Prostate gland (tissue), 2 donors: ENCODE measurements at regions not wholly inside any gene's neighbourhood (a gene's known extent, or its start where the extent isn't known, plus 50 kb on each side); places are given as distances from the start of the nearest gene placed in this dataset.

Experiments used
- DNase-seq: peaks from one replicate; pipeline ENCODE4 v3.0.0-alpha.2; 2019; ENCODE audit warnings: low spot score
- H3K27ac ChIP-seq, 2 donors: fragments of 200-600 bp; sonication (generic); 2 replicates each; pipeline ENCODE4 v1.5.1; 2017 to 2019
- H3K27me3 ChIP-seq: fragments of 200-600 bp; sonication (generic); replicated peaks from 2 replicates; pipeline ENCODE4 v1.5.1; 2019; ENCODE audit not compliant: insufficient read depth
- H3K36me3 ChIP-seq, 2 donors: fragments of 200-600 bp; sonication (generic); 1 replicate in 1 of 2; 2 replicates in 1 of 2; pipeline versions ENCODE4 v1.5.1 to v1.8.1; 2017 to 2019
- H3K4me1 ChIP-seq: fragments of 200-600 bp; sonication (generic); replicated peaks from 2 replicates; pipeline ENCODE4 v1.5.1; 2019
- H3K4me3 ChIP-seq, 2 donors: fragments of 200-600 bp; sonication (generic); 2 replicates each; pipeline ENCODE4 v1.5.1; 2017 to 2019
- H3K9me3 ChIP-seq: fragments of 200-600 bp; sonication (generic); 2 replicates; pipeline ENCODE4 v1.5.1; 2017
- CTCF ChIP-seq, 4 experiments: fragments of 200-600 bp in 2 of 4; fragments of 450-650 bp in 2 of 4; sonication (generic) in 2 of 4; IDR thresholded peaks; 1 replicate in 3 of 4; 2 replicates in 1 of 4; pipeline ENCODE4 v1.5.1; 2016 to 2019; ENCODE audit warnings: antibody characterized with exemption in 4 of 4, mild to moderate bottlenecking in 2 of 4, moderate library complexity in 2 of 4
- POLR2A ChIP-seq: fragments of 450-650 bp; IDR thresholded peaks from one replicate; pipeline ENCODE4 v1.6.1; 2016; ENCODE audit warnings: antibody characterized with exemption, mild to moderate bottlenecking
- POLR2AphosphoS5 ChIP-seq: sonication (generic); formaldehyde crosslinking; IDR thresholded peaks from one replicate; pipeline ENCODE4 v1.6.1; 2017; ENCODE audit warnings: antibody characterized with exemption
- WGBS: methylation state at CpG from one replicate; pipeline ENCODE4 v1.1.5; 2018; 5-methylcytosine and 5-hydroxymethylcytosine counted together
- intact Hi-C: fragments of 100-400 bp; cut with DNase I; formaldehyde crosslinking; loops from one replicate; pipeline ENCODE4 v1.14.2; 2022

- H3K27me3 ChIP-seq, result no peaks in the 10 kb centered on the region
- no peak overlapping the region for H3K4me3 ChIP-seq
- no peaks in the 10 kb centered on the region for H3K4me1 ChIP-seq
- no peak for TF ChIP-seq CTCF (IDR thresholded peaks at IDR 0.05)
- TF ChIP-seq POLR2A, result no peak
- no peak for DNase-seq
- no peaks in the 10 kb centered on the region for H3K36me3 ChIP-seq
- WGBS, result 93% methylated on average over 3 of the region's 3 CpGs
- no peaks in the 10 kb centered on the region for H3K9me3 ChIP-seq
- intact Hi-C loops, result no loop called here
- H3K27ac ChIP-seq, result no peak overlapping the region
These were observed 78.3 kb upstream of the CHD6 start for GRCh38 chr20:41696428-41696827.

- intact Hi-C loops, result no loop called here
- no peak for DNase-seq
- Histone ChIP-seq H3K27me3 (no peaks in the 10 kb centered on the region), H3K4me3 (no peak overlapping the region), H3K4me1 (no peaks in the 10 kb centered on the region), H3K36me3 (no peaks in the 10 kb centered on the region), H3K27ac (no peak overlapping the region), H3K9me3 (no peaks in the 10 kb centered on the region)
- 92% methylated on average over 2 of the region's 2 CpGs for WGBS
- TF ChIP-seq POLR2AphosphoS5 (no peak), CTCF (IDR thresholded peaks at IDR 0.05) (no peak), POLR2A (no peak)
These were observed 76.6 kb upstream of the CHD6 start for GRCh38 chr20:41694796-41695195.

- DNase-seq, result peak; percentile 78
- intact Hi-C loops, result no loop called here
- TF ChIP-seq POLR2AphosphoS5, result peak; percentile 90
- TF ChIP-seq CTCF (IDR thresholded peaks at IDR 0.05), result peak in 3 of 4 experiments; percentile 41 to 49 (median 49)
- TF ChIP-seq POLR2A, result peak; percentile 17
- Histone ChIP-seq H3K36me3 (no peaks in the 10 kb centered on the region), H3K4me1 (no peaks in the 10 kb centered on the region), H3K27me3 (no peaks in the 10 kb centered on the region), H3K27ac (peak overlapping the region; percentile 82 to 90), H3K4me3 (peak overlapping the region; percentile 61 to 71), H3K9me3 (no peaks in the 10 kb centered on the region)
- WGBS, result under 1% methylated on average over 33 of the region's 33 CpGs
These were observed 75.2 kb upstream of the CHD6 start for GRCh38 chr20:41693136-41693979.

- Histone ChIP-seq H3K4me1 (no peaks in the 10 kb centered on the region), H3K27me3 (no peaks in the 10 kb centered on the region), H3K27ac (peak overlapping the region; percentile 82 to 90), H3K4me3 (peak overlapping the region; percentile 61 to 71), H3K36me3 (no peaks in the 10 kb centered on the region), H3K9me3 (no peaks in the 10 kb centered on the region)
- DNase-seq, result peak; percentile 69
- intact Hi-C loops, result no loop called here
- no peak for TF ChIP-seq POLR2A
- no peak for TF ChIP-seq CTCF (IDR thresholded peaks at IDR 0.05)
- 3% methylated on average over 28 of the region's 29 CpGs for WGBS
These were observed 74.4 kb upstream of the CHD6 start for GRCh38 chr20:41692479-41693135.

- TF ChIP-seq CTCF (IDR thresholded peaks at IDR 0.05) (no peak), POLR2A (no peak), POLR2AphosphoS5 (no peak)
- intact Hi-C loops, result no loop called here
- WGBS, result 78% methylated on average over 2 of the region's 2 CpGs
These were observed 73.3 kb upstream of the CHD6 start for GRCh38 chr20:41691443-41691842.

More at GRCh38 chr20:41691443-41691842, 73.3 kb upstream of the CHD6 start:
- Histone ChIP-seq H3K36me3 (no peaks in the 10 kb centered on the region), H3K9me3 (no peaks in the 10 kb centered on the region), H3K27me3 (no peaks in the 10 kb centered on the region), H3K4me3 (no peak overlapping the region), H3K4me1 (no peaks in the 10 kb centered on the region), H3K27ac (no peak overlapping the region)
- no peak for DNase-seq
